ENCODE measurements at regions not wholly inside any gene's neighbourhood (a gene's known extent, or its start where the extent isn't known, plus 50 kb on each side); places are given as distances from the start of the nearest gene placed in this dataset.

DNA sequence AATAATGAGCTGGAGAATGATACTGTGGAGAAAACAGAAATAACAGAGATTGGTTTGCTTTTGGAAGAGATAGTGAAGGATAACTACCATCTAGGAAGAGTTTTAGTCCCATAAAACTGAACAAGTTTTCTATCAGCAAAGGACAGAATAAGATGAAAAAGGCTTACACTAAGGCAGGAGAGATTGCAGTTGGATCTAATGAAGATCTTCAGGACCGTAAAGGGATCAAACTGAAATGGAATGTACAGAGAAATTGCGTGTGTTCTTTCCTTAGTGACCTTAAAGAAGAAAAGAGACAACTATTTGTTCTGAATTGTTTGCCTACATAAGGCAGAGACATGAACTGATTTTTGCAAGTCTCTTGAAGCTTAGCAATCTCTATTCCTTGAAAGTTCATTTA is 191.7 kb upstream of the MTPN start:
- no peak for DNase-seq

DNA sequence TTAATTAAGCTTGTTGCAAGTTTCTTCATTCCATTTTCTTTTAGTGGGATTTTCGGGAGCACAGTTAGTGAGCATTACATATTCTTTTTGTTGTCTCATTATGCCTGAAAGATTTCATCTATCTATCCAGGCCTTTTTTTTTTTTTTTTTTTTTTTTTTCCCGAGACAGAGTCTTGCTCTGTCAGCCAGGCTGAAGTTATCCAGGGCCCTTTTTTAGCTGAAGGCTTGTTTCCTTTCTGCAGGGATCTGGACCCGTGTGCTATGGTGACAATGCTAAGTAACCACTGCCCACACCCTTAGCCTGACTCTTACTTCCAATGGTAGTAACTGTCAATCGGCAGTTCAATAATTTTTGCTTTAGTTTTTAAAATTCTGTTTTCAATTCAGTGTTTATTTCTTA is 190.8 kb upstream of the MTPN start:
- no peak for DNase-seq

DNA sequence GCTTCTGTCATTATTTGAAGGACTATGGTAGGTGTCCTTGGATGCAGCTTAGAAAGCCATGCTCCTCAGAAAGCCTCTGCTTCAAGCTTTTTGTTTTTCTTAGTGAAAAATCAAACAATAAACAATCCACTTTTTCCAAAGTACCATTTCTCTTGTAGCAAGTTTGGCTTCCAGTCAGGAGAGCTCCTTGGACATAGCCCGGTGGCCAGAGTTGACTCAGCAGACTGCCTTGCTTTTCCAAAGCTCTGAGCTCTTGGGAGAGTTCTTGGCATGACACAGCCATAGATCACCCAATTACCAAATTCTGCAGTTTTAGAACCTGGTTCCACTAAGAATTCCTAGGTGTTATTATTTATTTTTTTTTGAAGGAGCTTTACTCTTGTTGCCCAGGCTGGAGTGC is 189.4 kb upstream of the MTPN start:
- DNase-seq: no peak

DNA sequence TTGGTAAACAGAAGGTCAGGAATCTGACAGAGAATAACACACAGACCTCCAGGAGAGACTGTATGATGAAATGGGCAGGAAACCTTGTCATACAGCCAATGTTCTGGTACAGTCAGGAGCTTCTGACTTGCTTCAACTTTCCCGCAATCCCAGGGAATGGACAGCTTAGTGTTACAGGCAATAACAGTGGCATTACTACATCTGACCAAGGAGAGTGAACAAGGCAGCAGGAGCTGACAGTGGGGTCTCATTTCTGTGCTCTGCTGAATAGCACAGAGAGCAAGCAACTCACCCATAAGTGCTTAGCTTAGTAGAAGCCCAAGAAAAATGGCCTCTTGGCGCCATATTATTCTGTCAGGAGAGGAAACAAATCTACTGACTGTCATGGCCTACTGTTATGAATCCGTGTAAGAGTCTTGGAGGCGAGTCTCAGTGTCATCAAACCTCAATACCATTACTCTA is 186.2 kb upstream of the MTPN start:
- no peak for DNase-seq

DNA sequence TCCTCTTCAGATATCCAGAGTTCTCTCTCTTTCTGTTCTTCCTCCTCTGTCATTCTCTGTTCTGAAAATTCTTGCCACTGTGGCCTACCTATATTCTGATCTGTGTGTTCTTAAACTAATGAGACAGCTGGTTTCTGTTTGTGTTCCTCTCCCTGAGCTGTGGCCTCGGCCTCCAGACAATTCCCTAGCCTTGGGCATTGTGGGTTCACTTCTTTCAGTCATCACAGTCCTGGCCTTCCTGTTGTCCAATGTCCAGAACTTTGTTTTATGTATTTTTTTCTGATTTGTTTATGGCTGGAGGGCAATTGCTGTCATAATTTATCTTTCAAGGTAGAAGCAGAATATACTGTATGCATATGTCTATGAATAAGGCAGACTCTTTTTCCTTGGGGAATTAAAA is 173.2 kb upstream of the MTPN start:
- DNase-seq: no peak

GRCh38 chr7:136148920-136149319 is 171.8 kb upstream of the MTPN start:
- DNase-seq: no peak

DNA sequence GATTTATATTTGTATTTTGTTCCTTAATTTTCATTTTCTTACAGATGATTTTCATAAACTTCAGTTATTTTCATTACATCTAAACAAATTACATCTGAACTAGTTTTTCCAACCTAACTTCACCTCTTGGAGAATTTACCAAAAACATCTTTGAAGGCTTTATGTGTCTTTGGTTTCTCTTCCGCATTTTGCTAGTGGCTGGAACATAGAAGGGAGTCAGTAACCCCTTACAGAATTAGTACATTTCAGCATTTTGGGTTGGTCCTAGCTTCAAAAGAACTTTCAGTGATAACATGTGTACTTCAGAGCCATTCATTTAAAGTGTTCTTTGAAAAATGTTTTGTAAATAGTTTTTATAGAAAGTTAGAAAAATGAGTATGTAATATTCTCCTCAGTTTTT is 169.8 kb upstream of the MTPN start:
- DNase-seq: no peak

- no peak for DNase-seq
Measured at GRCh38 chr7:136144182-136144581, 167.0 kb upstream of the MTPN start.

DNA sequence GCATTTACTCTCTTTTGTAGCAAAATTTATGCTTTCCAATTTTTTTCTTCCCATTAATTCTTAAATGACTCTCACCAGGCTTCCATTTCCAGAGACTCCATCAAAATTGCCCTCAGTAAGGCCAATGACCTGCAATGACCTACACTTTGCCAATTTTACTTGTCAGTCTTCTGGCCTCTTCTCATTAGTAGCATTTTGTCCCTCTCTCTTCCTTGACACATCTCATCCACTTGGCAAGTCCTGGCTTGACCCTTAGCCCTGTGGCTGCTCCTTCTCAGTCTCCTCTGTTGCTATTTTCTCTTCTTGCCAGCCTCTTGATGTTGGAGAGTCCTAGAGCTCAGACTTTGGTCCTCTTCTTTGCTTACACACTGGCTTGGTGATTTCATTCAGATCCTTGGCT is 166.1 kb upstream of the MTPN start:
- DNase-seq: no peak

DNA sequence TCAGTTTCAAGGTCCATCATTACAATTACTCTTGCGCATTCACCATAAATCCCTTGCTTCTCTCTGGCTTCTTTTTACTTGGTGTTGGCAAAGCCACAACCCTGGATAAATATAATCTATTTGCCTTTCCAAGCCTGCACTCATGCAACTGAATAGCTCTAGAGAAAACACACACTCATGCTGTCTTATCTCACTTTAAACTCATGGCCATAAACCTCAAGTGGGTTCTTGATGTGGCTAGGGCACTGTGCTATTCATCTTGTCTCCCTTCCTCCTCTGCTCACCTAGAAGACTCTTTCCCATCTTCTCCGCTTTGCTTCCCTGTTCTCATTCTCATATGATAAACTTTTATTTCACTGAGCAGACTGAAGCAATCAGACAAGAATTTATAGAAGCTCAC is 165.4 kb upstream of the MTPN start:
- DNase-seq: no peak

DNA sequence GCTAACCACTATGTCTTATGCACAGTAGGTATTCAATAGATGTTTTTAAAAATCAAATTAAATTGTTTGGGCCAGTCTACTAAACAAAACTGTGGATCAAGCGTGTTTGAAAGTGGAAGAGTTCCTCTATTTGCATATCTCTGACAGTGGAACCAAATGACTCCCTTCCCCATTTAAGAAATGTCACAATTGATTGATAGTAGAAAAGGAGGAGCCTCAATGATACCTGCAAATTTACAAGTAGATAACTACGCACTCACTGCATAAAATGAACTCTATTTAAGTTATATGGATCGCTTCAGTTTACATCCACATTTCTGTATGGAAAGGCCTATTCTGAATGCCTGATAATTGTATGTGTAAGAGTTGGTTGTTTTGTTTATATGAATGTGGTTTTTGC is 163.3 kb upstream of the MTPN start:
- no peak for DNase-seq

DNA sequence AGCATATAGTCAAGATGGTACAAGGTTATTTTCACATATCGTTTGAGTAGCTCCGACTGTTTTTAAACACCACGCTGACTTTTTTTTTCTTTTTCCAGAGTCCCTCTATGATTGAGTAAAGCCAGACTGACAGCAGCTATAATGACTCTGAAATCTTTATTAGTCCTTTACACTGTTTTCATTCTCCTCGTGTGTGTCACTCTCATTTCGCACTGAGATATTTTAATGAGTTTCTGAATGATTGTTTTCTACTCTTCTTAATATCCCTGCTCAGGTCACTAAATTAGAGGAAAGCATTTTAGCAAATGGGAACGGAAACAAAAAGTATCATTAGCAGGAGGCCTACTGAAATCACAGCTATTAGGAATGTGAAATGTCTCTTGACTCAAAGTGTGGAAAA is 162.3 kb upstream of the MTPN start:
- DNase-seq: no peak

GRCh38 chr7:136138991-136139390 is 161.8 kb upstream of the MTPN start:
- DNase-seq: no peak

DNA sequence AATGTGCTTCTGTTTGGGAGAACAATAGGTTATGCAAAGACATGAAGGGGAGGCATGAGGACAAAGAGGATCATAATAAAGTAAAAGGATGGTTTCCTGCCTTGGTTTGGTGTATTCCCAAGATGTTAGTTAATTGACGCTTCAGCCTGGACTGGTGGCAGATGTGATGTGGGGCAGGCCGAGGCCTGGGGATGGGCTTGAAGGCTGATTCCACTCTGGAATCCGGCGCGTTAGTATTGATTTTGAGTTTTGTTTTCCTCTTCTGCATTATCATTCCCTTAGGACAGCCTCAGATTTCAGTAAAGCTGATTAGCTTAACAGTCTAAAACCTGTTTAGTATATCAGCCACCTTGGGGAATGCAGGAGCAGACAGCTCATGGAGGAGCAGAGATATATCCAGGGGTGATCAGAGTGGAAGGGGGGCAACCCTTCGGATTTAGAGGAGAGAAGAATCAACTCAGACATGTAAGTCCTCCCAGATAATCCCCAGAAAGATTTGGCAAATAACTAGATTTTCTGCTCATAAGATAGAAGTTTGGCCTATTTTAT is 159.8 kb upstream of the MTPN start:
- no peak for DNase-seq

- DNase-seq: no peak
Measured at GRCh38 chr7:136134503-136134902, 157.3 kb upstream of the MTPN start.

- DNase-seq: no peak
Measured at GRCh38 chr7:136133551-136133950, 156.4 kb upstream of the MTPN start.

GRCh38 chr7:136131304-136131630 is 154.1 kb upstream of the MTPN start:
- no peak for DNase-seq

DNA sequence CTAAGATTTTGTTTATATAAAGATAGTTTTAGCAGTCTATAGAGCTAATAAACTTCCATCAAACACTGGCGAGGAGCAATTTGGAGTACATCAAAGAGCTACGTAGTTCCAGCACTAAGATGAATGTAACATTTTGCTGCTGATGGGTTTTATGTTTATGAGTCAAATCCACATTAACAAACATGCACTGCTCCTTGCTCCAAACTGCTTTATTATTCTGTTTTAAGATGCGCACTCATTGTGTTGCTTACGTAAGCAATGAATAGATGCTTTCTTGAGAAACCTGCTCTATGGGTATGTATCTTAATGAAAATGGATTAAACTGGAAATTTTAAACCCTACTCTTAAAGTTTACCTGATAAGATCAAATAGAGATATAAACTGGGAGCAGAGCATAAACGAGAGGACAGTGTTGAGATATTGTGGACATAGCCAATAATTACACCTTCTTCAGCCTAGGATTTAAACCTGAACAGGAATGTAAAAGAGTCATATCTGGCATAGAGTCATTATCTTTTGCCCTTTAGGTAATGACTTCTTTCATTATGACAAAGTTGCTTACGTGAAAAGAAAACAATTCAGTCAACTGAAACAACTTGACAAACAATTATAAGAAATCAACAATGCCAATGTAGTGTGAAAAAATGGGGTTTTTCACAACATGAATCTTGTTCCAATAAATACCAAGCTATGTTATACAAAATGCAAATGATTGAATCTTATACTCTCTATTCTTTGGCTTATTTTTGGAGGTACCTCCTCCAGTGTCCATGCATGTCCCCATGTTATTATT is 153.5 kb upstream of the MTPN start:
- no peak for DNase-seq

- no peak for DNase-seq
Measured at GRCh38 chr7:136128050-136128449, 150.9 kb upstream of the MTPN start.

DNA sequence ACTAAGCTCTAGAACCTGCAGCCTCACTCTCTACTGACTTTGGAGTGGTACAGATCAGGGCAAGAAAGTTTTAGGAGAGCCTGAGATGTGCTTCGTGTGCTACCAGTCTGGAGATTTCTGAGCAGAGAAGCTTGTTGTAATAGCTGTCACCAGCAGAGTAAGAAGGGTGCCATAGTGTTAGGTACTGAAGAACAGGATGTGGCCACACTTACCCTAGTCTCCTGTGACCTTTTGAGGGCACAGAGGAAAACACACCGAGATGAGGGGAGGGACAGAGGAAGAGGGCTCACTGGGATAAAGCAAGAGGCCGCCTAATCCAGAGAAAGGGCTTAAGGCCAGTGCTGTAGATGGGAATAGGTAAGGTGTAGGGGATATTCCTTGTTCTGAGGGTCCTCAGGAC is 146.2 kb upstream of the MTPN start:
- no peak for DNase-seq

DNA sequence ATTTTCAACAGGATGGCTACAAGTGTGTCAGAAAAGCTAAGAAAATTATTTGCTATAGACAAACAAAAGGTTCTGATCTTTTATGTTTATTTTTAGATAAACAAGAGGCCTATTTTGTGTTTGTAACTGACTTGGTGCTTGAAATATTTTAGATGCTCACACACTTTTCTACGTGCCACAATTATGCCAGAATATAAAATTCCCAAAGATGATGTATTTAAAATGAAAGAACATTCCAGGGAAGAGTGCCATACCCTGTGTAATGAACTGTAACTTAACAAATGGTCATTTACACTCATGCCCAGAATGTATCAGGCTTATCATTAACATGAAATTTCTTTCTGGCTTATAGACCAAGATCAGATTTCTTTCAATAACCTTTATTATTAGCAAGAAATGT is 144.9 kb upstream of the MTPN start:
- DNase-seq: no peak

DNA sequence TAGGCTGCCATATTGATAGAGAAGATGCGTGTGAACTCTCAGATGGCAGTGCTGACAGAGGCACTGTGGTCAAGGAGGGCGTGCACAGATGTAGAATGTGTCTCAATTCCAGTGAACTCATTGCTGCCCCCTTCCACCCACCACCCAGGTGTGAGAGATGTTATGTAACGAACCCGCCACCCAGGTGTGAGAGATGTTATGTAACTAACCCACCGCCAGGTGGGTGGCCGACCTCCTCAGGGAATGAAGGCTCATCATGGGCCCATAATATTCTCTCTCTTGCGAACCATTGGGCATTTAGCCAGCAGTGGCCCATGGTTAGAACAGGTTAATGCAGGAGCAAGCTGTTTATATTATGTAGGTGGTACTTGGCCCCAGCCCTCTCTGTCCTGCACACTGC is 140.4 kb upstream of the MTPN start:
- no peak for DNase-seq

GRCh38 chr7:136116186-136116585 is 139.0 kb upstream of the MTPN start:
- DNase-seq: no peak

DNA sequence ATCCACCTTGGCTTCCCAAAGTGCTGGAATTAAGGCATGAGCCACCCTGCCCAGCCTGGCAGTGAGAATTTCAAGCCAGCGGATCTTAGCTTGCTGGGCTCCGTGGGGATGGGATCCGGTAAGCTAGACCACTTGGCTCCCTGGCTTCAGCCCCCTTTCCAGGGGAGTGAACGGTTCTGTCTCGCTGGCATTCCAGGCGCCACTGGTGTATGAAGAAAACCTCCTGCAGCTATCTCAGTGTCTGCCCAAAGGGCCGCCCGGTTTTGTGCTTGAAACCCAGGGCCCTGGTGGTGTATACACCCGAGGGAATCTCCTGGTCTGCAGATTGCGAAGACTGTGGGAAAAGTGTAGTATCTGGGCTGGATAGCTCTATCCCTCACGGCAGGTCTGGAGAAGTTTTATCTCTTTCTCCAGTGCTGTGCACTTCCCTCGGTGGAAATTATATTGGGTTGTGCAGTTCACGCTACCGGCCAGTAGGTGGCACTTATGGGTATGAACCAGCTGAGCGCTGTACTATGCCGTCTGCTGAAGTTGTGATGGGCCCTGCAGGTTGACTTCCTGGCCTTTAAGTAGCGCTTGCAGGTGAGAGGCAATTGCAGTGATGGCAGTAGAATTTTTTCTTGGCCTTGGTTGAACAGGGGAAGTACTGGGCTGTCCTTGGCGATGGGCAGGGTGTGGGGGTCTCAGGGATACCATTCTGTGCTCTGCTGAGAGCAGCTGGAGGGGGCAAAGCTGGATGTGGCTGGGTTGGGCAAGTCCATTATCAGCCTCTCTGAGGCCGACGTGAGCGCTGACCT is 138.0 kb upstream of the MTPN start:
- no peak for DNase-seq
